CD14-positive monocyte (primary cell): ENCODE measurements at regions not wholly inside any gene's neighbourhood (a gene's known extent, or its start where the extent isn't known, plus 50 kb on each side); places are given as distances from the start of the nearest gene placed in this dataset.
A peak's percentile ranks its signal among the peaks of the same experiment; 100 is the strongest.

ENCODE experiments used
- DNase-seq, 3 donors: peaks; one replicate each; pipeline ENCODE4 v3.0.0-alpha.2; 2011 to 2022
- H2AFZ ChIP-seq: 2 replicates; pipeline ENCODE4 v1.6.0; 2012; ENCODE audit warnings: mild to moderate bottlenecking, low read depth, low read length, inconsistent platforms; ENCODE audit not compliant: insufficient read depth, poor library complexity, severe bottlenecking
- H3K27ac ChIP-seq, 2 donors: 1 replicate in 1 of 2; 2 replicates in 1 of 2; pipeline ENCODE4 v1.5.1; 2012 to 2013; ENCODE audit warnings: low read length in 2 of 2, control low read depth in 1 of 2, inconsistent platforms in 1 of 2, low read depth in 1 of 2, mild to moderate bottlenecking in 1 of 2
- H3K27me3 ChIP-seq, 2 donors: one replicate each; pipeline versions ENCODE4 v1.6.0 to v1.6.1; 2011 to 2013; ENCODE audit warnings: low read length in 2 of 2; ENCODE audit not compliant: control insufficient read depth in 2 of 2, insufficient read depth in 2 of 2
- H3K36me3 ChIP-seq, 2 donors: replicated peaks in 1 of 2; 1 replicate in 1 of 2; 2 replicates in 1 of 2; pipeline versions ENCODE4 v1.5.1 to v1.6.1; 2012 to 2013; ENCODE audit warnings: low read length in 2 of 2, control low read depth in 1 of 2, inconsistent platforms in 1 of 2, mild to moderate bottlenecking in 1 of 2; ENCODE audit not compliant: insufficient read depth in 2 of 2, control insufficient read depth in 1 of 2
- H3K4me1 ChIP-seq, 2 donors: 1 replicate in 1 of 2; 2 replicates in 1 of 2; pipeline versions ENCODE4 v1.5.1 to v1.6.1; 2012 to 2013; ENCODE audit warnings: low read length in 2 of 2, control low read depth in 1 of 2, inconsistent platforms in 1 of 2, mild to moderate bottlenecking in 1 of 2, moderate library complexity in 1 of 2; ENCODE audit not compliant: insufficient read depth in 2 of 2, control insufficient read depth in 1 of 2
- H3K4me2 ChIP-seq: replicated peaks from 2 replicates; pipeline ENCODE3; 2012; ENCODE audit warnings: low read length, moderate library complexity, mild to moderate bottlenecking; ENCODE audit not compliant: poor library complexity, severe bottlenecking; ENCODE audit errors: extremely low read depth
- H3K4me3 ChIP-seq, 3 experiments: fragments of 200-600 bp in 1 of 3; sonication (generic) in 1 of 3; replicated peaks in 1 of 3; 1 replicate in 2 of 3; 2 replicates in 1 of 3; pipeline ENCODE4 v1.5.1; 2011 to 2013; ENCODE audit warnings: low read length in 3 of 3, mild to moderate bottlenecking in 3 of 3, control low read depth in 2 of 3, low read depth in 2 of 3, inconsistent platforms in 1 of 3, moderate library complexity in 1 of 3
- H3K79me2 ChIP-seq: 2 replicates; pipeline ENCODE4 v1.6.0; 2012; ENCODE audit warnings: mild to moderate bottlenecking, control low read depth, inconsistent platforms, low read length, moderate library complexity; ENCODE audit not compliant: insufficient read depth
- H3K9ac ChIP-seq: 2 replicates; pipeline ENCODE4 v1.6.0; 2017; ENCODE audit warnings: low read length, mild to moderate bottlenecking; ENCODE audit not compliant: insufficient read depth, poor library complexity, severe bottlenecking
- H3K9me3 ChIP-seq, 2 donors: replicated peaks in 1 of 2; 1 replicate in 1 of 2; 2 replicates in 1 of 2; pipeline versions ENCODE4 v1.5.1 to v1.6.1; 2012 to 2013; ENCODE audit warnings: low read length in 2 of 2, control low read depth in 1 of 2; ENCODE audit not compliant: control insufficient read depth in 1 of 2, insufficient read depth in 1 of 2
- H4K20me1 ChIP-seq: 2 replicates; pipeline ENCODE4 v1.6.0; 2012; ENCODE audit warnings: mild to moderate bottlenecking, low read length, control low read depth, moderate library complexity; ENCODE audit not compliant: insufficient read depth
- H3K27ac Mint-ChIP-seq, 7 donors: one replicate each; pipeline ENCODE4 v1.8.0; 2020; ENCODE audit warnings: mild to moderate bottlenecking in 7 of 7, mixed read lengths in 7 of 7, moderate library complexity in 6 of 7, inconsistent platforms in 2 of 7
- H3K27me3 Mint-ChIP-seq, 3 donors: one replicate each; pipeline ENCODE4 v1.8.0; 2021 to 2022; ENCODE audit warnings: low read depth in 3 of 3, mild to moderate bottlenecking in 3 of 3, mixed read lengths in 3 of 3, moderate library complexity in 3 of 3, inconsistent platforms in 1 of 3
- H3K36me3 Mint-ChIP-seq, 2 donors: one replicate each; pipeline ENCODE4 v1.8.0; 2020; ENCODE audit warnings: mixed read lengths in 2 of 2, inconsistent platforms in 1 of 2, mild to moderate bottlenecking in 1 of 2
- H3K4me1 Mint-ChIP-seq: one replicate; pipeline ENCODE4 v1.8.0; 2020; ENCODE audit warnings: mild to moderate bottlenecking, mixed read lengths
- H3K4me3 Mint-ChIP-seq, 2 donors: one replicate each; pipeline ENCODE4 v1.8.0; 2020; ENCODE audit warnings: mild to moderate bottlenecking in 2 of 2, mixed read lengths in 2 of 2, moderate library complexity in 1 of 2
- H3K9me3 Mint-ChIP-seq, 7 donors: one replicate each; pipeline ENCODE4 v1.8.0; 2020 to 2022; ENCODE audit warnings: mixed read lengths in 7 of 7, mild to moderate bottlenecking in 6 of 7, moderate library complexity in 6 of 7, inconsistent platforms in 2 of 7
- WGBS: methylation state at CpG from one replicate; pipeline ENCODE4 v1.1.5; 2013; ENCODE audit warnings: missing lambda C conversion rate; ENCODE audit not compliant: insufficient coverage; 5-methylcytosine and 5-hydroxymethylcytosine counted together
- intact Hi-C, 2 donors: fragments of 100-400 bp; cut with micrococcal nuclease; formaldehyde crosslinking; loops; one replicate each; pipeline versions ENCODE4 v1.15.0 to v1.15.1; 2023
- TF ChIP-seq, protein P1 (sequence below): fragments of 200-600 bp; IDR thresholded peaks from one replicate; pipeline ENCODE4 v1.8.0; 2022; ENCODE audit warnings: antibody characterized with exemption, mild to moderate bottlenecking

GRCh38 chr22:44548981-44549380, 50.9 kb upstream of the RTL6 start:
- Histone ChIP-seq H3K4me2 (no peak overlapping the region), H3K79me2 (no peaks in the 10 kb centered on the region), H3K9me3 (no peaks in the 10 kb centered on the region), H3K9ac (no peak overlapping the region), H3K27ac (no peak overlapping the region), H3K4me1 (peaks cover 8 to 10% of the 10 kb centered on the region in 2 donors), H3K27me3 (no peaks in the 10 kb centered on the region), H3K36me3 (no peaks in the 10 kb centered on the region), H3K4me3 (no peak overlapping the region), H4K20me1 (no peaks in the 10 kb centered on the region), H2AFZ (no peak overlapping the region)
- peak overlapping the region in 1 of 7 donors; percentile 11 for H3K27ac Mint-ChIP-seq
- TF ChIP-seq, protein P1, sequence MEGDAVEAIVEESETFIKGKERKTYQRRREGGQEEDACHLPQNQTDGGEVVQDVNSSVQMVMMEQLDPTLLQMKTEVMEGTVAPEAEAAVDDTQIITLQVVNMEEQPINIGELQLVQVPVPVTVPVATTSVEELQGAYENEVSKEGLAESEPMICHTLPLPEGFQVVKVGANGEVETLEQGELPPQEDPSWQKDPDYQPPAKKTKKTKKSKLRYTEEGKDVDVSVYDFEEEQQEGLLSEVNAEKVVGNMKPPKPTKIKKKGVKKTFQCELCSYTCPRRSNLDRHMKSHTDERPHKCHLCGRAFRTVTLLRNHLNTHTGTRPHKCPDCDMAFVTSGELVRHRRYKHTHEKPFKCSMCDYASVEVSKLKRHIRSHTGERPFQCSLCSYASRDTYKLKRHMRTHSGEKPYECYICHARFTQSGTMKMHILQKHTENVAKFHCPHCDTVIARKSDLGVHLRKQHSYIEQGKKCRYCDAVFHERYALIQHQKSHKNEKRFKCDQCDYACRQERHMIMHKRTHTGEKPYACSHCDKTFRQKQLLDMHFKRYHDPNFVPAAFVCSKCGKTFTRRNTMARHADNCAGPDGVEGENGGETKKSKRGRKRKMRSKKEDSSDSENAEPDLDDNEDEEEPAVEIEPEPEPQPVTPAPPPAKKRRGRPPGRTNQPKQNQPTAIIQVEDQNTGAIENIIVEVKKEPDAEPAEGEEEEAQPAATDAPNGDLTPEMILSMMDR: no peak
- H3K4me1 Mint-ChIP-seq: peaks cover 13% of the 10 kb centered on the region
- H3K36me3 Mint-ChIP-seq: no peaks in the 10 kb centered on the region
- H3K9me3 Mint-ChIP-seq: peaks cover 0 to 8% (median 2%) of the 10 kb centered on the region in 7 donors
- no peak for DNase-seq
- 97% methylated on average over 7 of the region's 10 CpGs for WGBS
- no peak overlapping the region for H3K4me3 Mint-ChIP-seq
- peaks cover 6 to 13% (median 12%) of the 10 kb centered on the region in 3 donors for H3K27me3 Mint-ChIP-seq
- intact Hi-C loops: no loop called here
